Left lobe of liver (tissue), 2 donors: ENCODE measurements at regions not wholly inside any gene's neighbourhood (a gene's known extent, or its start where the extent isn't known, plus 50 kb on each side); places are given as distances from the start of the nearest gene placed in this dataset.

Experiments
- ATAC-seq: fragments of 200-7000 bp; cut with Tn5 transposase; one replicate; pipeline ENCODE4 v1.9.1; 2020; ENCODE audit warnings: mild to moderate bottlenecking, moderate library complexity
- DNase-seq: peaks from one replicate; pipeline ENCODE4 v3.0.0-alpha.2; 2020; ENCODE audit warnings: low spot score
- donor health status: DM: no; HTN: no; CAD: no; lungs with moderate emphysema.
- donor health status: DM: no; HTN: yes; CAD: no.

DNA sequence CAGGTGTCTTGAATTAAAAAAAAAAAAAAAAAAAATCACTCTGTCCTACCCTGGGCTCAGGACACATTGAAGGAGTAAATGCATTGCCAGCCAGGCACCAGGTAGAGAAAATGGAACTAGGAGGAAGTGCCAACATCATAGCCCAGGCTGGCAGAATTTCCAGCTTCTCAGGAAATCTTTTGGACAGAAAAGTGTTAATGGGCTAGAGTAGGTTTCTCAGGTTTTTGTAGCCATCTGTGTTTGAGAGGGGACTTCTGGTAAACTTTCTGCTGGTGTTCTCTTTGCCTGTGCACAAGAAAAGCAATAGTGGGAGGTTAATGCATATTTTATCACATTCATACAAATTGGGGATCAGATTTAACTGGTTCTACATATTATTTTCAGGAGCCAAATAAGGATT lies 678.3 kb upstream of the NRSN1 start:
- ATAC-seq (no peak), DNase-seq (no peak)

GRCh38 chr6:23448281-23448680 lies 677.7 kb upstream of the NRSN1 start:
- DNase-seq: no peak

DNA sequence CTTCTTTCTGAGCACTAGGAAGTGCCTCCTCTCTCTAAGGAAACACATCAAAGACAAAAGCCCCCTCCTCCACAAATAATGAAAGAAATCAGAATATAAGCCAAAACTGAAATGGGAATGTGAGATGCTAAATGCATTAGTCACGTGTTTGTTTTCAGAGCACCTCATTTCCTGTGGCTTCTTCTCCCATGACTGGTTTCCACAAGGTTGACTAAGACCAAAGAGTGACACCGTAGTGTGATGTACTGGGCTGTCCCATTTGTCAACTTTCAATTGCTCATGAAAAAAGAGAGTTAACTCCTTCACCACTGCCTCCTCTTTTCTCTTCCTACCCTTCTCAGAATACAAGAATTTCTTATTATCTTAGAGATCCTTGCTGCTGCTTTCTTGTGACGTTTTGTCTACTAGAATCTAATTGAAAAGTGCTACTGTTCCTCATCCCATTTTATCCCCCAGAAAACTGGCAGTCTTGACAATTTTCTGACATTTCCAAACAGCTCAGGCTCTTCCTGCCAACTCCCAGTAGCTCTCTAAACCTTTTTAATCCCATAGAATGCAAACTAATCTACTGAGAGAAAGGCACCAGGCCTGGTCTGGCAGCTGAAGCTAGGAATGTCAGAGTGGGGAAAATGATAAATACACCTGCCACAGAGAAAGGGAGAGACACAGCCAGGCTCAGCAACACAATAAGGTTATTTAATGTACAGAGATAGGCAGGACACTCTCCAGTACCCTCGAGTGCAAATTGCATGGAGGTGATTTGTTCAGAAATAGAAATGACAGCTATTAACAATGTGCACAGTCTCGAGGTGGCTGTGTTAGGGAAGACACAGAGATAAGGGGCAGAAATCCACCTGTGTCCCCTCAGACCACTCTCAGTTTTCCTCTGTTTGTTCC lies 671.7 kb upstream of the NRSN1 start:
- DNase-seq (no peak), ATAC-seq (no peak)

More at GRCh38 chr6:23448281-23448680, 677.7 kb upstream of the NRSN1 start:
- no peak for ATAC-seq

GRCh38 chr6:23455754-23456153 lies 670.3 kb upstream of the NRSN1 start:
- no peak for ATAC-seq
- no peak for DNase-seq

GRCh38 chr6:23456396-23456795 lies 669.6 kb upstream of the NRSN1 start:
- DNase-seq: no peak
- no peak for ATAC-seq

- ATAC-seq (no peak), DNase-seq (no peak)
These were observed 668.7 kb upstream of the NRSN1 start for GRCh38 chr6:23457321-23457720.

GRCh38 chr6:23465912-23466311 lies 660.1 kb upstream of the NRSN1 start:
- DNase-seq (no peak), ATAC-seq (no peak)

DNA sequence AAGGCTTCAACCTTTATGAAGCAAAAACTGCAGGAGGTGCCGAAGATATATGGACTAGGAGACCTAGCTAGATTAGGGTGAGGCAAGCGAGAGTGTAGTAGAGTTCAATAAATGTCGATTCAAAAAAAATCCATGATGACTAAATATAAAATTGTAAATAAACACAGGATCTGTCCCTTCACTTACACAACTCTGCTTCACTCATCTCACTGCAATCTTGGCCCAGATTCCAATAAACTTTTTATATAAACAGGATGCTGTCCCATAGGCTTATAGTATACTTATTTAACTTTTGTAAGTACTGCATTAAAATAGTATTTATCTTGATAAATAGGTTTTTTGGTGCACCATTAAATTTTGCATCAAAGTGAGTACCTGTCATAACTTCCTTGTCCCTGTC lies 648.4 kb upstream of the NRSN1 start:
- ATAC-seq (no peak), DNase-seq (no peak)

GRCh38 chr6:23478312-23478711 lies 647.7 kb upstream of the NRSN1 start:
- no peak for ATAC-seq
- DNase-seq: no peak

DNA sequence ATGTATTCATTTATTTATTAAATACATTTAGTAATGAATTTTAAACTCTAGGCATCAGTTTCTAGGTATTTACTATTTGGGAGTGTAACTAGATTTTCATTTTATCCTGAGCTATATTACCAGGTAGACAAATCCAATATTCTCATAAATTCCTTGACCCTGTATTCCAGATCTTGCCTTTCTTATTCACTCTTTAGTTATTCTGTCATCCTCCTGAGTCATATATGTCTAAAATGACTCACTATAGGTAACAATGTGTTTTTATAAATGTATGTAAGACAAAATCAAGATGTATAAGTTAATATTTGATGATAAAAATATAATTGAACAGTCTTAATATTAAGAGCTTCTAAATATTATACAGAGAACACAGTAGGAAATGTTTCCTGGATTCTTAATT lies 642.1 kb upstream of the NRSN1 start:
- DNase-seq: no peak
- ATAC-seq: no peak

- ATAC-seq (no peak), DNase-seq (no peak)
These were observed 631.6 kb upstream of the NRSN1 start for GRCh38 chr6:23494367-23494766.

- ATAC-seq (no peak), DNase-seq (no peak)
These were observed 628.0 kb upstream of the NRSN1 start for GRCh38 chr6:23498013-23498412.

DNA sequence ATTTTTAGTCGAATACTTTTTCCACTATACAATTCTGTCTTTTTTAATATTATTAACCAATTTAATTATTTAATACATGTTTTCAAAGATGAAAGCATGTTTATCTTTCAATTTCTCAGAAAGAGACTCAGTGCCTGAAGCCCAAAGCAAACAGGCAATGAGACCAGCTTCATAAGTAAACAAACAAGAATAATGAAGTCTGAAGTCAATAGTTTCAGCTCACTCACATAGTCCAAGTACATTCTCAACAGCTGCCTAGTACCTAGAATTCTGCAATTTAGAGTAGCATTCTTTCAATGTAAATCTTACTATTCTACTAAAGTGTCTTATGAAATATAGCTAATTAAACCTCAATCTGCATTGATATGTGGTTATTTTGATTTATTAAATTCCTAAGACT lies 626.5 kb upstream of the NRSN1 start:
- ATAC-seq (no peak), DNase-seq (no peak)

GRCh38 chr6:23503173-23503572 lies 622.8 kb upstream of the NRSN1 start:
- no peak for ATAC-seq
- no peak for DNase-seq

- DNase-seq: no peak
- ATAC-seq: no peak
These were observed 621.0 kb upstream of the NRSN1 start for GRCh38 chr6:23505026-23505425.

DNA sequence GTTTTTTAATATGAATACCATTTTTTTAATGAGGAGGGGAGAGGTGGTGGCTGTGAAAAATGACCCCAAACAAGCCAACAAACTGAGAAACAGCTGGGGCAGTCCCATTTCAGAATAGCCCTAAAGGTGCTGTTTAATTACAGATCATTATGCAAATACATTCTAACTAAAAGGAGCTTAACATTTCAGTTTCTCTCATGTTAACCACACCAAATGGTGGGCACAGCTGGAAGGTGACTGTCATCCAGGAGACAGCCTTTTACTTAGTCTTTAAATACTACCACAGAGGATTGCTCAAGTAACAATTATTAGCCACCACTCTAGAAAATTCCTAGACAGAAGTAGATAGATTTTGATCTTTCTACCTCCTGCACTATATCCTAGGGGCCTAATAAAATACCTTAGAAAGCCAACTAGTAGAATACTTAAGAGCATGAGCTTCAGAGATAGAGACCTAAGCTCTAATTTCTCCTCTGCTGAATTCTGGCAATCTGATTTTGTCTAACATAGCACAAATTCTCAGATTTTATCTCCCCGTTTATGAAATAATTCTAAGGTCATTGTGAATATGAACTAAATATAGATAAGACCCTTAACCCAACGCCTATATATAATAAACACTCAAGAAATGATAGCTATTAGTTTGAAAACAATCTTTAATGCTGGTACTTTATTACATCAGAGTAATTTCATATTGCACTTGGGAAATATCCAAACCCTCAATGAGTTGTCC lies 615.1 kb upstream of the NRSN1 start:
- DNase-seq (no peak), ATAC-seq (no peak)

- DNase-seq (no peak), ATAC-seq (no peak)
These were observed 614.2 kb upstream of the NRSN1 start for GRCh38 chr6:23511817-23512216.

DNA sequence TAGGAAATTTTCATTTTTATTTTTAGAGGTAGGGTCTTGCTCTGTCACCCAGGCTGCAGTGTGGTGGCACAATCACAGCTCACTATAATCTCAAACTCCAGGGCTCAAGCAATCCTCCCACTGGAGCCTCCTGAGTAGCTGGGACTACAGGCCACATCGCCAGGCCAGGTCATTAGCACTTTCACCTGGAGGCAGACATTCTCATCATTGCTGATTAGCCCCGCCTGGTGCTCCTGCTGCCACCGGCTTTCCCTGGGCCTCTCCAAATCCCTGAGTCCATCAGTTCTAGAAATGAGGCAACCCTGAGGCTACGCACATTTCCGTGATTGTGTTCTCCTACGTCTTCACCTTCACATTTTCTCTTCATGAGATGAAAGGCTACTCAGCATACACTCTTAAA lies 607.7 kb upstream of the NRSN1 start:
- ATAC-seq: no peak

DNA sequence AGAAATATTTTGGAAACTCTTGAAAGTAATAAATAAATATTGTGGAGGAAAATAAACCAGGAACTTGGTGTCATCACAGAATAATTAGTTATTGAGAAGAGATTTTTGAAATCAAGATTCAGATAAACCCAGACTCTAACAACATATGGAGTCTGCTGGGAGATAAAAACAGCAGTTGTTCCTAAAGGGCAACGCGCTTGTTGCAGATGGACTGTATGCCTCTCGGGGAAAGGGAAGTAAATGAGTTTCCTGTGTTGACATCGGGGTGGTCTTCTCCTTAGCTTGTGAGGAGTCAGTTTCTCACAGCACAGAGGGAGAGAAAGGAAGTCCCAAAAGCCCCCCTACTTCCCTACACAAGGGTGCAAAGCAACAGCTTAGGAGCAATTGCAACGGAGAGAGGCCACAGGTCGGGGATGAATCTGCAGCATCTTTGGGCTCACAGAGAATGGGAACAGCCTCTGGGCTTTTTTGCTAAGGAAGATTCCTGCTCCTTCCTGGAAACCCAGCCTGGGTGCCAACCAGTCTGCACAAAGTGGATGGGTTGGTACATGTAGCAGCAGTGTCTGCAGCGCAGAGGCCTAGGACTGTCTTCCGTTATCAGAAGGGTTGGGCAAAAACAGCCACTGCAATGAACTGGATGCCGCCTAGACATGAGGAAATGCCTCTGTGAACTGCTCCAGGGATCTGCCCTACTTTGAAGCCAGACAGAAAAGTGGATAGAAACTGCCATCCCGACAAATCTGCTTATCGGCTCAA lies 603.0 kb upstream of the NRSN1 start:
- no peak for ATAC-seq
- DNase-seq: no peak

More for the DNA sequence above, 607.7 kb upstream of the NRSN1 start:
- no peak for DNase-seq

DNA sequence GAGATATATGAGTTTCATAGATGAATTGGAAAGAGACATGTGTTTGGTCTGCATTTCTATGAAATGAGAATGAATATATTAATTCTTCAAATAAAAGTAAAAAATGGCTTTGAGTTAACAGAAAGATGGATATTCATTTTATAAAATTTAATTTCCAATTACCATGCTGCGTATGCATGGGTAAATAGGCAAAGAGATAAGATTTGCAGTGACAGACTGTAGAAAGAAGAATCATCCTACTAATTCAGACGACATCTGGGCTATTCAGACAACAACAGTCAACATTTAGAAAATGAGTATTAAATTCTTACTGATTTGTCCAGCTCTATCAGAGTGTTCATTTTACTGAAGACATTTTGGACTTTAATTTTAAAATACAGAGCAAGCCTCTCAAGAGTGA lies 602.2 kb upstream of the NRSN1 start:
- ATAC-seq (no peak), DNase-seq (no peak)

DNA sequence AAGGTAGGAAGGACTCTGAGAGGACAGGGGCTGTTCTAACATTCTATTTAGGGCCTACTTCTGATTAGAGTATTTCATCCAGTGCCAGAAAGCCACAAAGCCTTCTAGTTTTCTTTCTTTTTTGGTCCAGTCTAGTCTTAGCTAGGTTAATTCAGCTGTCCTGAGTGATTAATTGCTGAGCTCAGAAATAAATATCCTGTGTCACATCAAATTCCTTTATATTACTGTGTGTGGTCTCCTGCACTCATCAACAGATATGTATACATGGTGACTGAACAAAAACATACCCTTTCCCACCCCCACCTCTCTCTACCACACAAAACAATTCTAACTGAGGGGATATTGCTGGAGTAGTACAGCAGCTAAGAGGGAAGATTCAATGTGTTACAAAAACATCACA lies 601.5 kb upstream of the NRSN1 start:
- ATAC-seq: no peak

DNA sequence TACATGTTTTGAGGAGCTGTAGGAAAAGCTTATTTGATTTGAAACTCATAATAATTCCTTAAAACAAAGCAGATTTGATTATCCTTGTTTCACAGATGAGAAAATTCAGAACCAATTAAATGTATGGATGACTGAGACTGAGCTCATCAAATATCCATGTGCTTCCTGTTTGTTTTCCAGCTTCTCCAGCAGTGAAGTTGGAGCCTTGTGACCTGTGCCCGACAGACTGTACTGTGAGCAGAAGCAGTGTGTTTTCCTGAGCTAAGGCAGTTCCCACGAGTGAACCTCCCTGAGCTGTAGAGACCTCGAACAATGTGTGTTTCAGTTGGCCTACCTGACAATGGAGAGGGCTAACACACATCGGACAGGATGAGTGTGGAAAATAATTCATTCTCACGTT lies 599.5 kb upstream of the NRSN1 start:
- ATAC-seq (no peak), DNase-seq (no peak)

More for the DNA sequence above, 601.5 kb upstream of the NRSN1 start:
- no peak for DNase-seq
